Transverse colon (tissue), 4 donors: ENCODE measurements at regions not wholly inside any gene's neighbourhood (a gene's known extent, or its start where the extent isn't known, plus 50 kb on each side); places are given as distances from the start of the nearest gene placed in this dataset.

ENCODE experiments used
- DNase-seq: peaks from one replicate; pipeline ENCODE4 v3.0.0-alpha.2; 2019
- H3K27ac ChIP-seq, 4 donors: fragments of 200-600 bp; sonication (generic); 2 replicates each; pipeline ENCODE4 v1.5.1; 2016 to 2018; ENCODE audit warnings: inconsistent platforms in 4 of 4
- H3K27me3 ChIP-seq: fragments of 200-600 bp; sonication (generic); 2 replicates; pipeline ENCODE4 v1.5.1; 2017; ENCODE audit warnings: inconsistent platforms
- H3K36me3 ChIP-seq, 4 donors: fragments of 200-600 bp; sonication (generic); 2 replicates each; pipeline ENCODE4 v1.5.1; 2017 to 2019; ENCODE audit warnings: inconsistent platforms in 4 of 4
- H3K4me1 ChIP-seq, 4 donors: fragments of 200-600 bp; sonication (generic); 2 replicates each; pipeline ENCODE4 v1.5.1; 2017 to 2020; ENCODE audit warnings: inconsistent platforms in 4 of 4
- H3K4me3 ChIP-seq, 4 donors: fragments of 200-600 bp; sonication (generic); 1 replicate in 1 of 4; 2 replicates in 3 of 4; pipeline versions ENCODE4 v1.5.1 to v1.6.1; 2017 to 2019; ENCODE audit warnings: inconsistent platforms in 4 of 4
- H3K9me3 ChIP-seq, 2 donors: fragments of 200-600 bp; sonication (generic); 2 replicates each; pipeline ENCODE4 v1.5.1; 2017 to 2019; ENCODE audit warnings: inconsistent platforms in 2 of 2
- EP300 ChIP-seq: sonication (generic); formaldehyde crosslinking; IDR thresholded peaks from one replicate; pipeline ENCODE4 v1.6.1; 2017; ENCODE audit warnings: antibody characterized with exemption, low read depth
- POLR2A ChIP-seq: fragments of 450-650 bp; IDR thresholded peaks from one replicate; pipeline ENCODE4 v1.6.1; 2016; ENCODE audit warnings: antibody characterized with exemption, mild to moderate bottlenecking, moderate library complexity
- POLR2AphosphoS5 ChIP-seq, 3 donors: sonication (generic); formaldehyde crosslinking; IDR thresholded peaks; one replicate each; pipeline ENCODE4 v1.6.1; 2016; ENCODE audit warnings: antibody characterized with exemption in 3 of 3
- WGBS, 2 donors: methylation state at CpG; one replicate each; pipeline ENCODE4 v1.1.5; 2018; ENCODE audit warnings: low coverage in 1 of 2; 5-methylcytosine and 5-hydroxymethylcytosine counted together
- in situ Hi-C, 4 donors: fragments of 200-750 bp; cut with MboI; loops; one replicate each; pipeline versions ENCODE4 v1.15.0 to v1.15.1; 2017; ENCODE audit warnings: low sequenced_read_pairs in 3 of 4, low pct_ligation_motif_present in 1 of 4, low pct_unique_long_range_greater_than_20kb in 1 of 4
- intact Hi-C: fragments of 100-400 bp; cut with DNase I; formaldehyde crosslinking; loops from one replicate; pipeline ENCODE4 v1.15.1; 2023; ENCODE audit warnings: low total_unique reads
- TF ChIP-seq, protein P1 (sequence below), 5 experiments: fragments of 200-600 bp in 3 of 5; fragments of 450-650 bp in 2 of 5; sonication (generic) in 3 of 5; IDR thresholded peaks; 1 replicate in 2 of 5; 2 replicates in 3 of 5; pipeline ENCODE4 v1.5.1; 2016 to 2017; ENCODE audit warnings: antibody characterized with exemption in 5 of 5, inconsistent platforms in 3 of 5, mild to moderate bottlenecking in 2 of 5, moderate library complexity in 1 of 5

GRCh38 chr2:142791335-142791734 lies 86.1 kb upstream of the KYNU start:
- H3K27me3 ChIP-seq: no peaks in the 10 kb centered on the region
- intact Hi-C loops: no loop called here
- H3K36me3 ChIP-seq: no peaks in the 10 kb centered on the region
- no peak overlapping the region for H3K4me3 ChIP-seq
- no peak for TF ChIP-seq POLR2AphosphoS5 (IDR thresholded peaks at IDR 0.05)
- TF ChIP-seq EP300: no peak
- TF ChIP-seq, protein P1, sequence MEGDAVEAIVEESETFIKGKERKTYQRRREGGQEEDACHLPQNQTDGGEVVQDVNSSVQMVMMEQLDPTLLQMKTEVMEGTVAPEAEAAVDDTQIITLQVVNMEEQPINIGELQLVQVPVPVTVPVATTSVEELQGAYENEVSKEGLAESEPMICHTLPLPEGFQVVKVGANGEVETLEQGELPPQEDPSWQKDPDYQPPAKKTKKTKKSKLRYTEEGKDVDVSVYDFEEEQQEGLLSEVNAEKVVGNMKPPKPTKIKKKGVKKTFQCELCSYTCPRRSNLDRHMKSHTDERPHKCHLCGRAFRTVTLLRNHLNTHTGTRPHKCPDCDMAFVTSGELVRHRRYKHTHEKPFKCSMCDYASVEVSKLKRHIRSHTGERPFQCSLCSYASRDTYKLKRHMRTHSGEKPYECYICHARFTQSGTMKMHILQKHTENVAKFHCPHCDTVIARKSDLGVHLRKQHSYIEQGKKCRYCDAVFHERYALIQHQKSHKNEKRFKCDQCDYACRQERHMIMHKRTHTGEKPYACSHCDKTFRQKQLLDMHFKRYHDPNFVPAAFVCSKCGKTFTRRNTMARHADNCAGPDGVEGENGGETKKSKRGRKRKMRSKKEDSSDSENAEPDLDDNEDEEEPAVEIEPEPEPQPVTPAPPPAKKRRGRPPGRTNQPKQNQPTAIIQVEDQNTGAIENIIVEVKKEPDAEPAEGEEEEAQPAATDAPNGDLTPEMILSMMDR (IDR thresholded peaks at IDR 0.05): no peak
- no peak for TF ChIP-seq POLR2A
- DNase-seq: no peak
- H3K4me1 ChIP-seq: no peaks in the 10 kb centered on the region
- in situ Hi-C loops: no loop called here
- no peak overlapping the region for H3K27ac ChIP-seq
- H3K9me3 ChIP-seq: no peaks in the 10 kb centered on the region

- in situ Hi-C loops: no loop called here
- Histone ChIP-seq H3K4me1 (no peaks in the 10 kb centered on the region), H3K9me3 (no peaks in the 10 kb centered on the region), H3K36me3 (no peaks in the 10 kb centered on the region), H3K4me3 (no peak overlapping the region), H3K27me3 (no peaks in the 10 kb centered on the region), H3K27ac (no peak overlapping the region)
- intact Hi-C loops: no loop called here
- DNase-seq: no peak
- TF ChIP-seq POLR2A (no peak), EP300 (no peak), POLR2AphosphoS5 (IDR thresholded peaks at IDR 0.05) (no peak)
- TF ChIP-seq, protein P1 (IDR thresholded peaks at IDR 0.05): no peak
Measured at GRCh38 chr2:142786918-142787702, 90.4 kb upstream of the KYNU start.

DNA sequence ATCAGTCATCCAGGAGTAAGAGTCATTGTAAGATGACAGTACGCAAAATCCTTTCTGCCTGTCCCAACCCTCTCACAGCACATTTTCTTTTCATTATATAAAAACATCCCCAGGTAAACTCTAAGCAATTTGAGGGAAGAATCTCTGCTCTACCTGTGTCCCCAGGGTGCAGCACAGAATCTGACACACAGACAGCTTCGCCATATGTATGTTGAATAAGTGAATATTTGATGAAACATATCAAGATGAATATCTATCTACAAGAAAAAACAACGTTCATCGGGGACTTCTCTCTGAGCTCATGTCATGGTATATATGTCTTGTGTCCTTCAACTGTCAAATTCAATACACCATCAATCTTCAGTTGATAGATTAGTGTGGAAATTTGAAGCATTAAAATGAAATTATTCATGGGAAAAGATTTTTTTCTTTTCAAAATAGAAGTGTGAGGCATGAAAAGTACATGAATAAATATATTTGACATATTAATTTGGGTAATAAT lies 94.5 kb upstream of the KYNU start:
- Histone ChIP-seq H3K27me3 (no peaks in the 10 kb centered on the region), H3K27ac (no peak overlapping the region), H3K4me1 (no peaks in the 10 kb centered on the region), H3K36me3 (no peaks in the 10 kb centered on the region), H3K4me3 (no peak overlapping the region), H3K9me3 (no peaks in the 10 kb centered on the region)
- DNase-seq: no peak
- in situ Hi-C loops: no loop called here
- intact Hi-C loops: no loop called here
- 72 to 79% methylated on average over 4 of the region's 4 CpGs for WGBS, 2 donors
- TF ChIP-seq POLR2AphosphoS5 (IDR thresholded peaks at IDR 0.05) (no peak), POLR2A (no peak), EP300 (no peak)
- TF ChIP-seq, protein P1 (IDR thresholded peaks at IDR 0.05): no peak

- Histone ChIP-seq H3K27ac (no peak overlapping the region), H3K4me3 (no peak overlapping the region), H3K36me3 (no peaks in the 10 kb centered on the region), H3K4me1 (no peaks in the 10 kb centered on the region), H3K27me3 (no peaks in the 10 kb centered on the region), H3K9me3 (no peaks in the 10 kb centered on the region)
- intact Hi-C loops: no loop called here
- DNase-seq: no peak
- in situ Hi-C loops: no loop called here
- no peak for TF ChIP-seq EP300
- TF ChIP-seq, protein P1 (IDR thresholded peaks at IDR 0.05): no peak
- no peak for TF ChIP-seq POLR2A
- no peak for TF ChIP-seq POLR2AphosphoS5 (IDR thresholded peaks at IDR 0.05)
- 90 to 93% methylated on average over 2 of the region's 2 CpGs for WGBS, 2 donors
Measured at GRCh38 chr2:142781146-142781545, 96.3 kb upstream of the KYNU start.
